CD14-positive monocyte (primary cell): ENCODE measurements at regions not wholly inside any gene's neighbourhood (a gene's known extent, or its start where the extent isn't known, plus 50 kb on each side); places are given as distances from the start of the nearest gene placed in this dataset.

Experiments
- DNase-seq, 3 donors: peaks; one replicate each; pipeline ENCODE4 v3.0.0-alpha.2; 2011 to 2022
- H2AFZ ChIP-seq: 2 replicates; pipeline ENCODE4 v1.6.0; 2012; ENCODE audit warnings: mild to moderate bottlenecking, low read depth, low read length, inconsistent platforms; ENCODE audit not compliant: insufficient read depth, poor library complexity, severe bottlenecking
- H3K27ac ChIP-seq, 2 donors: 1 replicate in 1 of 2; 2 replicates in 1 of 2; pipeline ENCODE4 v1.5.1; 2012 to 2013; ENCODE audit warnings: low read length in 2 of 2, control low read depth in 1 of 2, inconsistent platforms in 1 of 2, low read depth in 1 of 2, mild to moderate bottlenecking in 1 of 2
- H3K27me3 ChIP-seq, 2 donors: one replicate each; pipeline versions ENCODE4 v1.6.0 to v1.6.1; 2011 to 2013; ENCODE audit warnings: low read length in 2 of 2; ENCODE audit not compliant: control insufficient read depth in 2 of 2, insufficient read depth in 2 of 2
- H3K36me3 ChIP-seq, 2 donors: replicated peaks in 1 of 2; 1 replicate in 1 of 2; 2 replicates in 1 of 2; pipeline versions ENCODE4 v1.5.1 to v1.6.1; 2012 to 2013; ENCODE audit warnings: low read length in 2 of 2, control low read depth in 1 of 2, inconsistent platforms in 1 of 2, mild to moderate bottlenecking in 1 of 2; ENCODE audit not compliant: insufficient read depth in 2 of 2, control insufficient read depth in 1 of 2
- H3K4me1 ChIP-seq, 2 donors: 1 replicate in 1 of 2; 2 replicates in 1 of 2; pipeline versions ENCODE4 v1.5.1 to v1.6.1; 2012 to 2013; ENCODE audit warnings: low read length in 2 of 2, control low read depth in 1 of 2, inconsistent platforms in 1 of 2, mild to moderate bottlenecking in 1 of 2, moderate library complexity in 1 of 2; ENCODE audit not compliant: insufficient read depth in 2 of 2, control insufficient read depth in 1 of 2
- H3K4me2 ChIP-seq: replicated peaks from 2 replicates; pipeline ENCODE3; 2012; ENCODE audit warnings: low read length, moderate library complexity, mild to moderate bottlenecking; ENCODE audit not compliant: poor library complexity, severe bottlenecking; ENCODE audit errors: extremely low read depth
- H3K4me3 ChIP-seq, 3 experiments: fragments of 200-600 bp in 1 of 3; sonication (generic) in 1 of 3; replicated peaks in 1 of 3; 1 replicate in 2 of 3; 2 replicates in 1 of 3; pipeline ENCODE4 v1.5.1; 2011 to 2013; ENCODE audit warnings: low read length in 3 of 3, mild to moderate bottlenecking in 3 of 3, control low read depth in 2 of 3, low read depth in 2 of 3, inconsistent platforms in 1 of 3, moderate library complexity in 1 of 3
- H3K79me2 ChIP-seq: 2 replicates; pipeline ENCODE4 v1.6.0; 2012; ENCODE audit warnings: mild to moderate bottlenecking, control low read depth, inconsistent platforms, low read length, moderate library complexity; ENCODE audit not compliant: insufficient read depth
- H3K9ac ChIP-seq: 2 replicates; pipeline ENCODE4 v1.6.0; 2017; ENCODE audit warnings: low read length, mild to moderate bottlenecking; ENCODE audit not compliant: insufficient read depth, poor library complexity, severe bottlenecking
- H3K9me3 ChIP-seq, 2 donors: replicated peaks in 1 of 2; 1 replicate in 1 of 2; 2 replicates in 1 of 2; pipeline versions ENCODE4 v1.5.1 to v1.6.1; 2012 to 2013; ENCODE audit warnings: low read length in 2 of 2, control low read depth in 1 of 2; ENCODE audit not compliant: control insufficient read depth in 1 of 2, insufficient read depth in 1 of 2
- H4K20me1 ChIP-seq: 2 replicates; pipeline ENCODE4 v1.6.0; 2012; ENCODE audit warnings: mild to moderate bottlenecking, low read length, control low read depth, moderate library complexity; ENCODE audit not compliant: insufficient read depth
- H3K27ac Mint-ChIP-seq, 7 donors: one replicate each; pipeline ENCODE4 v1.8.0; 2020; ENCODE audit warnings: mild to moderate bottlenecking in 7 of 7, mixed read lengths in 7 of 7, moderate library complexity in 6 of 7, inconsistent platforms in 2 of 7
- H3K27me3 Mint-ChIP-seq, 3 donors: one replicate each; pipeline ENCODE4 v1.8.0; 2021 to 2022; ENCODE audit warnings: low read depth in 3 of 3, mild to moderate bottlenecking in 3 of 3, mixed read lengths in 3 of 3, moderate library complexity in 3 of 3, inconsistent platforms in 1 of 3
- H3K36me3 Mint-ChIP-seq, 2 donors: one replicate each; pipeline ENCODE4 v1.8.0; 2020; ENCODE audit warnings: mixed read lengths in 2 of 2, inconsistent platforms in 1 of 2, mild to moderate bottlenecking in 1 of 2
- H3K4me1 Mint-ChIP-seq: one replicate; pipeline ENCODE4 v1.8.0; 2020; ENCODE audit warnings: mild to moderate bottlenecking, mixed read lengths
- H3K4me3 Mint-ChIP-seq, 2 donors: one replicate each; pipeline ENCODE4 v1.8.0; 2020; ENCODE audit warnings: mild to moderate bottlenecking in 2 of 2, mixed read lengths in 2 of 2, moderate library complexity in 1 of 2
- H3K9me3 Mint-ChIP-seq, 7 donors: one replicate each; pipeline ENCODE4 v1.8.0; 2020 to 2022; ENCODE audit warnings: mixed read lengths in 7 of 7, mild to moderate bottlenecking in 6 of 7, moderate library complexity in 6 of 7, inconsistent platforms in 2 of 7
- WGBS: methylation state at CpG from one replicate; pipeline ENCODE4 v1.1.5; 2013; ENCODE audit warnings: missing lambda C conversion rate; ENCODE audit not compliant: insufficient coverage; 5-methylcytosine and 5-hydroxymethylcytosine counted together
- intact Hi-C, 2 donors: fragments of 100-400 bp; cut with micrococcal nuclease; formaldehyde crosslinking; loops; one replicate each; pipeline versions ENCODE4 v1.15.0 to v1.15.1; 2023
- TF ChIP-seq, protein P1 (sequence below): fragments of 200-600 bp; IDR thresholded peaks from one replicate; pipeline ENCODE4 v1.8.0; 2022; ENCODE audit warnings: antibody characterized with exemption, mild to moderate bottlenecking

DNA sequence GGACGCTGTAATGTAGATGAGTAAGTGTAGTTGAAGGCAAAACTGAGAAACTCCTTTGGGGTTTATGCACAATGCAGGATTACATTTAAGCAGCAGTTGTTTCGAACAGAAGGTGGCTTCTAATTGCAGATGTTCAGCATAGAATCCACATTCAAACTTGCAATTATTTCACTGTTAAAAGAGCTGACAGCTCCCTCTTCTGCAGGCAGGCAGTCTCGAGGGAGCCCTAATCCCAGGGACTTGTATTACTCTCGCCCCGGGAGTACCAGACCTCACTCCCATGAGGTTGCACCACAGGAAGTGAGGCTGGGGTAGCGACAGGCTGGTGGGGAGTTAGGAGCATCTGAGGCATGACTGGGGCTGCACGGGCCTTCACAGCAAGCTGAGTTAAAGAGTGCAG, 484.3 kb upstream of the EEF2KMT start:
- H3K27me3 Mint-ChIP-seq = peaks cover 0 to 3% (median 2%) of the 10 kb centered on the region in 3 donors
- Histone ChIP-seq H3K9ac (no peak overlapping the region), H3K27me3 (no peaks in the 10 kb centered on the region), H2AFZ (no peak overlapping the region), H4K20me1 (no peaks in the 10 kb centered on the region), H3K36me3 (no peaks in the 10 kb centered on the region), H3K4me3 (no peak overlapping the region), H3K27ac (no peak overlapping the region), H3K79me2 (no peaks in the 10 kb centered on the region), H3K4me2 (no peak overlapping the region), H3K4me1 (no peaks in the 10 kb centered on the region), H3K9me3 (no peaks in the 10 kb centered on the region)
- no peak for DNase-seq
- TF ChIP-seq, protein P1, sequence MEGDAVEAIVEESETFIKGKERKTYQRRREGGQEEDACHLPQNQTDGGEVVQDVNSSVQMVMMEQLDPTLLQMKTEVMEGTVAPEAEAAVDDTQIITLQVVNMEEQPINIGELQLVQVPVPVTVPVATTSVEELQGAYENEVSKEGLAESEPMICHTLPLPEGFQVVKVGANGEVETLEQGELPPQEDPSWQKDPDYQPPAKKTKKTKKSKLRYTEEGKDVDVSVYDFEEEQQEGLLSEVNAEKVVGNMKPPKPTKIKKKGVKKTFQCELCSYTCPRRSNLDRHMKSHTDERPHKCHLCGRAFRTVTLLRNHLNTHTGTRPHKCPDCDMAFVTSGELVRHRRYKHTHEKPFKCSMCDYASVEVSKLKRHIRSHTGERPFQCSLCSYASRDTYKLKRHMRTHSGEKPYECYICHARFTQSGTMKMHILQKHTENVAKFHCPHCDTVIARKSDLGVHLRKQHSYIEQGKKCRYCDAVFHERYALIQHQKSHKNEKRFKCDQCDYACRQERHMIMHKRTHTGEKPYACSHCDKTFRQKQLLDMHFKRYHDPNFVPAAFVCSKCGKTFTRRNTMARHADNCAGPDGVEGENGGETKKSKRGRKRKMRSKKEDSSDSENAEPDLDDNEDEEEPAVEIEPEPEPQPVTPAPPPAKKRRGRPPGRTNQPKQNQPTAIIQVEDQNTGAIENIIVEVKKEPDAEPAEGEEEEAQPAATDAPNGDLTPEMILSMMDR = no peak
- no peaks in the 10 kb centered on the region for H3K36me3 Mint-ChIP-seq
- H3K27ac Mint-ChIP-seq = no peak overlapping the region
- intact Hi-C loops = no loop called here
- H3K9me3 Mint-ChIP-seq = peaks cover 0 to 1% (median 0%) of the 10 kb centered on the region in 7 donors
- no peaks in the 10 kb centered on the region for H3K4me1 Mint-ChIP-seq
- H3K4me3 Mint-ChIP-seq = no peak overlapping the region
- 43% methylated on average over 4 of the region's 7 CpGs for WGBS

DNA sequence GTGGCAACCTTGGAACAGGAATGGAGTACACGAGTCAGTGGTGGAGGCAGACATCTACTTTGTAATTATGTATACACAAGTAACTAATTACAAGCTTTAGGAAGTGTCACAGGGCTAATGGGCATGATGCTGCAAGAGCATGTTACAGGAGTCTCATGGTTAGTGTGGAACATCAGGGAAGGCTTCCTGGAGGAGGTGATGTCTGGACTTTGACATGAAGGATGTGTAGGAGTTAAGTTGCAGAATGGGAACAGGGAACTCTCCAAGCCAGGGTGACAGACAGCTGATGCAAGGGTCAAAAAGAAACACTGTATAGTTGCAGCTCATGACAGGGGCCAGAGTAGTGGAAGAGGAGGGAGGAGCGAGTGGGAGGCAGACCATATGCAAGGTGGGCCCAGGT, 483.8 kb upstream of the EEF2KMT start:
- TF ChIP-seq, protein P1 = no peak
- H4K20me1 ChIP-seq = no peaks in the 10 kb centered on the region
- Mint-ChIP-seq H3K9me3 (peaks cover 0 to 1% (median 0%) of the 10 kb centered on the region in 7 donors), H3K27ac (no peak overlapping the region), H3K36me3 (no peaks in the 10 kb centered on the region), H3K4me1 (no peaks in the 10 kb centered on the region), H3K27me3 (peaks cover 0 to 3% (median 2%) of the 10 kb centered on the region in 3 donors), H3K4me3 (no peak overlapping the region)
- no peak overlapping the region for H3K4me3 ChIP-seq
- no peak for DNase-seq
- H3K36me3 ChIP-seq = no peaks in the 10 kb centered on the region
- intact Hi-C loops = no loop called here
- H3K9me3 ChIP-seq = no peaks in the 10 kb centered on the region
- H3K27ac ChIP-seq = no peak overlapping the region
- no peaks in the 10 kb centered on the region for H3K4me1 ChIP-seq
- 60% methylated on average over 1 of the region's 2 CpGs for WGBS
- no peak overlapping the region for H2AFZ ChIP-seq
- H3K79me2 ChIP-seq = no peaks in the 10 kb centered on the region
- no peak overlapping the region for H3K4me2 ChIP-seq
- H3K9ac ChIP-seq = no peak overlapping the region
- no peaks in the 10 kb centered on the region for H3K27me3 ChIP-seq
